ENCODE measurements at regions not wholly inside any gene's neighbourhood (a gene's known extent, or its start where the extent isn't known, plus 50 kb on each side); places are given as distances from the start of the nearest gene placed in this dataset.

- H2BK5ac ChIP-seq (ENCODE audit: low read depth, low read length, poor library complexity) = no peak overlapping the region
- no peak overlapping the region for H3K4ac ChIP-seq (ENCODE audit: low read depth, low read length)
- H3K14ac ChIP-seq (ENCODE audit: low read length) = no peak overlapping the region
- H3K27me3 ChIP-seq (ENCODE audit: insufficient read depth, low read length) = no peaks in the 10 kb centered on the region
- H4K12ac ChIP-seq (ENCODE audit: low read depth, low read length) = no peak overlapping the region
- no peaks in the 10 kb centered on the region for H3K36me3 ChIP-seq (ENCODE audit: control insufficient read depth in 1 of 2, insufficient read depth in 2 of 2, low read length in 2 of 2)
- no peaks in the 10 kb centered on the region for H3K79me2 ChIP-seq (ENCODE audit: control insufficient read depth, insufficient read depth, low read length, poor library complexity)
- no peak overlapping the region for H2BK12ac ChIP-seq (ENCODE audit: low read length)
- H3K79me1 ChIP-seq (ENCODE audit: low read length) = no peaks in the 10 kb centered on the region
- H3K23ac ChIP-seq (ENCODE audit: low read length) = no peak overlapping the region
- H3K4me3 ChIP-seq (ENCODE audit: low read depth, low read length) = no peak overlapping the region
- no peak overlapping the region for H4K8ac ChIP-seq (ENCODE audit: low read depth, low read length)
- no peak overlapping the region for H3K9ac ChIP-seq (ENCODE audit: low read length)
- no peak overlapping the region for H3K18ac ChIP-seq (ENCODE audit: low read length)
- H4K91ac ChIP-seq (ENCODE audit: low read depth, low read length) = no peak overlapping the region
- H3K27ac ChIP-seq (ENCODE audit: low read depth, low read length) = no peak overlapping the region
- WGBS (ENCODE audit: extremely low coverage, insufficient coverage, insufficient read length) = no CpG with 5 or more reads among the region's 12 CpGs
- no peak overlapping the region for H2AFZ ChIP-seq (ENCODE audit: insufficient read depth, low read length, poor library complexity)
- H2AK5ac ChIP-seq (ENCODE audit: low read length) = no peak overlapping the region
- peaks cover 7% of the 10 kb centered on the region for H3K9me3 ChIP-seq (ENCODE audit: insufficient read depth, low read depth, low read length)
- no peak overlapping the region for H3K4me2 ChIP-seq (ENCODE audit: low read length)
- no peaks in the 10 kb centered on the region for H3K4me1 ChIP-seq (ENCODE audit: control insufficient read depth in 1 of 2, insufficient read depth in 2 of 2, low read length in 2 of 2)
- DNase-seq = no peak
- H2BK120ac ChIP-seq (ENCODE audit: insufficient read depth, low read length, poor library complexity) = no peak overlapping the region
These were observed 101.7 kb upstream of the SLC66A3 start for GRCh38 chr2:11053546-11053945.

GRCh38 chr2:11054783-11055678 lies 100.2 kb upstream of the SLC66A3 start:
- Histone ChIP-seq H2BK12ac (ENCODE audit: low read length) (no peak overlapping the region), H3K18ac (ENCODE audit: low read length) (no peak overlapping the region), H3K27ac (ENCODE audit: low read depth, low read length) (no peak overlapping the region), H2AFZ (ENCODE audit: insufficient read depth, low read length, poor library complexity) (no peak overlapping the region), H3K4ac (ENCODE audit: low read depth, low read length) (no peak overlapping the region), H2BK120ac (ENCODE audit: insufficient read depth, low read length, poor library complexity) (no peak overlapping the region), H2BK5ac (ENCODE audit: low read depth, low read length, poor library complexity) (no peak overlapping the region), H3K36me3 (ENCODE audit: control insufficient read depth in 1 of 2, insufficient read depth in 2 of 2, low read length in 2 of 2) (no peaks in the 10 kb centered on the region), H4K8ac (ENCODE audit: low read depth, low read length) (no peak overlapping the region), H4K12ac (ENCODE audit: low read depth, low read length) (peak overlapping the region; percentile 48), H4K91ac (ENCODE audit: low read depth, low read length) (no peak overlapping the region), H3K4me2 (ENCODE audit: low read length) (no peak overlapping the region), H2AK5ac (ENCODE audit: low read length) (no peak overlapping the region), H3K79me2 (ENCODE audit: control insufficient read depth, insufficient read depth, low read length, poor library complexity) (no peaks in the 10 kb centered on the region), H3K79me1 (ENCODE audit: low read length) (no peaks in the 10 kb centered on the region), H3K4me1 (ENCODE audit: control insufficient read depth in 1 of 2, insufficient read depth in 2 of 2, low read length in 2 of 2) (no peaks in the 10 kb centered on the region), H3K4me3 (ENCODE audit: low read depth, low read length) (no peak overlapping the region), H3K14ac (ENCODE audit: low read length) (no peak overlapping the region), H3K9me3 (ENCODE audit: insufficient read depth, low read depth, low read length) (peaks cover 4% of the 10 kb centered on the region), H3K27me3 (ENCODE audit: insufficient read depth, low read length) (no peaks in the 10 kb centered on the region), H3K9ac (ENCODE audit: low read length) (no peak overlapping the region), H3K23ac (ENCODE audit: low read length) (no peak overlapping the region)
- DNase-seq = no peak
- WGBS (ENCODE audit: extremely low coverage, insufficient coverage, insufficient read length) = no CpG with 5 or more reads among the region's 14 CpGs

GRCh38 chr2:11055679-11056215 lies 99.5 kb upstream of the SLC66A3 start:
- Histone ChIP-seq H3K79me1 (ENCODE audit: low read length) (no peaks in the 10 kb centered on the region), H3K14ac (ENCODE audit: low read length) (no peak overlapping the region), H3K4ac (ENCODE audit: low read depth, low read length) (no peak overlapping the region), H3K9ac (ENCODE audit: low read length) (no peak overlapping the region), H3K36me3 (ENCODE audit: control insufficient read depth in 1 of 2, insufficient read depth in 2 of 2, low read length in 2 of 2) (no peaks in the 10 kb centered on the region), H3K27ac (ENCODE audit: low read depth, low read length) (no peak overlapping the region), H2AK5ac (ENCODE audit: low read length) (no peak overlapping the region), H3K9me3 (ENCODE audit: insufficient read depth, low read depth, low read length) (peaks cover 4% of the 10 kb centered on the region), H3K27me3 (ENCODE audit: insufficient read depth, low read length) (no peaks in the 10 kb centered on the region), H2BK5ac (ENCODE audit: low read depth, low read length, poor library complexity) (no peak overlapping the region), H2BK12ac (ENCODE audit: low read length) (no peak overlapping the region), H2BK120ac (ENCODE audit: insufficient read depth, low read length, poor library complexity) (no peak overlapping the region), H2AFZ (ENCODE audit: insufficient read depth, low read length, poor library complexity) (no peak overlapping the region), H3K4me3 (ENCODE audit: low read depth, low read length) (no peak overlapping the region), H3K4me1 (ENCODE audit: control insufficient read depth in 1 of 2, insufficient read depth in 2 of 2, low read length in 2 of 2) (no peaks in the 10 kb centered on the region), H3K79me2 (ENCODE audit: control insufficient read depth, insufficient read depth, low read length, poor library complexity) (no peaks in the 10 kb centered on the region), H4K91ac (ENCODE audit: low read depth, low read length) (no peak overlapping the region), H3K4me2 (ENCODE audit: low read length) (no peak overlapping the region), H3K23ac (ENCODE audit: low read length) (no peak overlapping the region), H4K12ac (ENCODE audit: low read depth, low read length) (no peak overlapping the region), H4K8ac (ENCODE audit: low read depth, low read length) (no peak overlapping the region), H3K18ac (ENCODE audit: low read length) (no peak overlapping the region)
- no peak for DNase-seq
- no CpG with 5 or more reads among the region's 9 CpGs for WGBS (ENCODE audit: extremely low coverage, insufficient coverage, insufficient read length)

GRCh38 chr2:11056614-11057013 lies 98.7 kb upstream of the SLC66A3 start:
- Histone ChIP-seq H3K4me1 (ENCODE audit: control insufficient read depth in 1 of 2, insufficient read depth in 2 of 2, low read length in 2 of 2) (no peaks in the 10 kb centered on the region), H3K4ac (ENCODE audit: low read depth, low read length) (no peak overlapping the region), H3K23ac (ENCODE audit: low read length) (no peak overlapping the region), H3K79me2 (ENCODE audit: control insufficient read depth, insufficient read depth, low read length, poor library complexity) (no peaks in the 10 kb centered on the region), H3K9me3 (ENCODE audit: insufficient read depth, low read depth, low read length) (peaks cover 1% of the 10 kb centered on the region), H4K8ac (ENCODE audit: low read depth, low read length) (no peak overlapping the region), H3K27me3 (ENCODE audit: insufficient read depth, low read length) (no peaks in the 10 kb centered on the region), H3K18ac (ENCODE audit: low read length) (no peak overlapping the region), H3K14ac (ENCODE audit: low read length) (no peak overlapping the region), H2AK5ac (ENCODE audit: low read length) (no peak overlapping the region), H3K4me3 (ENCODE audit: low read depth, low read length) (no peak overlapping the region), H2BK120ac (ENCODE audit: insufficient read depth, low read length, poor library complexity) (no peak overlapping the region), H3K9ac (ENCODE audit: low read length) (no peak overlapping the region), H3K27ac (ENCODE audit: low read depth, low read length) (no peak overlapping the region), H4K12ac (ENCODE audit: low read depth, low read length) (no peak overlapping the region), H2BK5ac (ENCODE audit: low read depth, low read length, poor library complexity) (no peak overlapping the region), H3K79me1 (ENCODE audit: low read length) (no peaks in the 10 kb centered on the region), H4K91ac (ENCODE audit: low read depth, low read length) (no peak overlapping the region), H2BK12ac (ENCODE audit: low read length) (no peak overlapping the region), H3K4me2 (ENCODE audit: low read length) (no peak overlapping the region), H2AFZ (ENCODE audit: insufficient read depth, low read length, poor library complexity) (no peak overlapping the region), H3K36me3 (ENCODE audit: control insufficient read depth in 1 of 2, insufficient read depth in 2 of 2, low read length in 2 of 2) (no peaks in the 10 kb centered on the region)
- no CpG with 5 or more reads among the region's 6 CpGs for WGBS (ENCODE audit: extremely low coverage, insufficient coverage, insufficient read length)
- no peak for DNase-seq

All from trophoblast cell (in vitro differentiated cells and primary cell).